B cell (primary cell): ENCODE measurements at regions not wholly inside any gene's neighbourhood (a gene's known extent, or its start where the extent isn't known, plus 50 kb on each side); places are given as distances from the start of the nearest gene placed in this dataset.

Experiments used
- ATAC-seq: fragments of 200-7000 bp; cut with Tn5 transposase; one replicate; pipeline ENCODE4 v1.10.0; 2021; ENCODE audit warnings: low read depth, mild to moderate bottlenecking, moderate number of reproducible peaks, moderate library complexity
- CTCF ChIA-PET: fragments of 350-600 bp; sonication (Branson Sonifier 250); formaldehyde crosslinking; loops from one replicate; lab custom pipeline; 2021; ENCODE audit warnings: antibody characterized with exemption, inconsistent platforms; lab: Charles Lee
- POLR2A ChIA-PET: fragments of 350-600 bp; sonication (Branson Sonifier 250); formaldehyde crosslinking; loops from one replicate; lab custom pipeline; 2021; ENCODE audit warnings: antibody characterized with exemption; lab: Charles Lee
- DNase-seq: peaks from one replicate; pipeline ENCODE4 v3.0.0; 2013
- H2AFZ ChIP-seq: 2 replicates; pipeline ENCODE4 v1.6.1; 2012; ENCODE audit warnings: mild to moderate bottlenecking, low read depth, low read length; ENCODE audit not compliant: insufficient read depth, poor library complexity, severe bottlenecking
- H3K27ac ChIP-seq, 2 donors: 1 replicate in 1 of 2; 2 replicates in 1 of 2; pipeline ENCODE4 v1.5.1; 2012 to 2013; ENCODE audit warnings: low read length in 2 of 2, mild to moderate bottlenecking in 2 of 2, moderate library complexity in 1 of 2
- H3K27me3 ChIP-seq, 4 experiments: fragments of 200-600 bp in 1 of 4; sonication (generic) in 1 of 4; replicated peaks in 1 of 4; 1 replicate in 2 of 4; 2 replicates in 2 of 4; pipeline versions ENCODE4 v1.6.1 to v1.7.0; 2013 to 2016; ENCODE audit warnings: low read length in 3 of 4, mild to moderate bottlenecking in 2 of 4, mixed read lengths in 1 of 4, moderate library complexity in 1 of 4; ENCODE audit not compliant: insufficient read depth in 4 of 4, control insufficient read depth in 3 of 4; ENCODE audit errors: control extremely low read depth in 1 of 4
- H3K36me3 ChIP-seq, 2 experiments: replicated peaks in 1 of 2; 1 replicate in 1 of 2; 2 replicates in 1 of 2; pipeline versions ENCODE4 v1.6.1 to v1.7.1; 2013; ENCODE audit warnings: low read length in 1 of 2; ENCODE audit not compliant: insufficient read depth in 2 of 2, control insufficient read depth in 1 of 2; ENCODE audit errors: control extremely low read depth in 1 of 2, extremely low read depth in 1 of 2
- H3K4me1 ChIP-seq, 2 donors: fragments of 200-600 bp in 1 of 2; sonication (generic) in 1 of 2; 1 replicate in 1 of 2; 2 replicates in 1 of 2; pipeline versions ENCODE4 v1.5.1 to v1.6.1; 2013 to 2017; ENCODE audit warnings: low read length in 2 of 2; ENCODE audit not compliant: control insufficient read depth in 2 of 2, insufficient read depth in 2 of 2
- H3K4me2 ChIP-seq: replicated peaks from 2 replicates; pipeline ENCODE3; 2012; ENCODE audit warnings: mild to moderate bottlenecking, low read depth, low read length; ENCODE audit not compliant: poor library complexity, severe bottlenecking
- H3K4me3 ChIP-seq, 5 experiments: fragments of 200-600 bp in 1 of 5; sonication (generic) in 1 of 5; 1 replicate in 3 of 5; 2 replicates in 2 of 5; pipeline versions ENCODE4 v1.5.1 to v1.7.0; 2011 to 2016; ENCODE audit warnings: low read length in 4 of 5, mild to moderate bottlenecking in 4 of 5, low read depth in 2 of 5, control low read depth in 1 of 5, moderate library complexity in 1 of 5; ENCODE audit not compliant: insufficient read depth in 1 of 5; ENCODE audit errors: control extremely low read depth in 1 of 5, extremely low read depth in 1 of 5
- H3K79me2 ChIP-seq: fragments of 200-600 bp; sonication (generic); one replicate; pipeline ENCODE4 v1.6.0; 2016; ENCODE audit warnings: low read length; ENCODE audit not compliant: control insufficient read depth, insufficient read depth
- H3K9ac ChIP-seq: fragments of 200-600 bp; sonication (generic); 2 replicates; pipeline ENCODE4 v1.6.1; 2017; ENCODE audit warnings: mild to moderate bottlenecking, low read length, moderate library complexity
- H3K9me3 ChIP-seq, 3 donors: one replicate each; pipeline versions ENCODE4 v1.6.1 to v1.7.1; 2013; ENCODE audit warnings: low read length in 2 of 3; ENCODE audit not compliant: control insufficient read depth in 2 of 3, insufficient read depth in 1 of 3; ENCODE audit errors: control extremely low read depth in 1 of 3
- H4K20me1 ChIP-seq: 2 replicates; pipeline ENCODE4 v1.6.0; 2012; ENCODE audit warnings: mild to moderate bottlenecking, low read length; ENCODE audit not compliant: insufficient read depth, control insufficient read depth, poor library complexity, severe bottlenecking
- H3K27ac Mint-ChIP-seq: one replicate; pipeline ENCODE4 v1.8.0; 2021; ENCODE audit warnings: mixed read lengths
- H3K27me3 Mint-ChIP-seq: one replicate; pipeline ENCODE4 v1.8.0; 2021; ENCODE audit warnings: mixed read lengths
- H3K4me1 Mint-ChIP-seq: one replicate; pipeline ENCODE4 v1.8.0; 2021; ENCODE audit warnings: mixed read lengths
- H3K4me3 Mint-ChIP-seq: one replicate; pipeline ENCODE4 v1.8.0; 2021; ENCODE audit warnings: mixed read lengths
- H3K9me3 Mint-ChIP-seq: one replicate; pipeline ENCODE4 v1.8.0; 2022; ENCODE audit warnings: mixed read lengths; ENCODE audit not compliant: insufficient read depth
- CTCF ChIP-seq: fragments of 200-600 bp; IDR thresholded peaks from one replicate; pipeline ENCODE4 v1.8.0; 2022; ENCODE audit warnings: antibody characterized with exemption, mild to moderate bottlenecking
- EZH2 ChIP-seq: IDR thresholded peaks from 2 replicates; pipeline ENCODE4 v1.6.1; 2012; ENCODE audit warnings: borderline replicate concordance, low read depth, mild to moderate bottlenecking, moderate library complexity, low read length; ENCODE audit not compliant: insufficient read depth, poor library complexity, severe bottlenecking
- WGBS: methylation state at CpG from one replicate; pipeline ENCODE4 v1.1.5; 2013; ENCODE audit warnings: missing lambda C conversion rate; ENCODE audit not compliant: insufficient coverage; 5-methylcytosine and 5-hydroxymethylcytosine counted together
- intact Hi-C: fragments of 100-400 bp; cut with micrococcal nuclease; formaldehyde crosslinking; loops from one replicate; pipeline ENCODE4 v1.10.0; 2022

- DNase-seq (no peak), ATAC-seq (no peak)
- no peaks in the 10 kb centered on the region for H3K4me1 ChIP-seq
- H3K27me3 ChIP-seq = no peaks in the 10 kb centered on the region
- no peak for TF ChIP-seq CTCF
- TF ChIP-seq EZH2 = no peak
- no peaks in the 10 kb centered on the region for H3K9me3 ChIP-seq
- H3K4me2 ChIP-seq = no peak overlapping the region
- H3K4me3 Mint-ChIP-seq = no peak overlapping the region
- intact Hi-C loops = no loop called here
- WGBS = 84% methylated on average over 3 of the region's 9 CpGs
- peaks cover 17% of the 10 kb centered on the region for H3K27me3 Mint-ChIP-seq
- H3K4me1 Mint-ChIP-seq = no peaks in the 10 kb centered on the region
- H3K27ac Mint-ChIP-seq = no peak overlapping the region
- H3K27ac ChIP-seq = no peak overlapping the region
- H3K9ac ChIP-seq = no peak overlapping the region
- CTCF ChIA-PET = no interaction called here
- no peak overlapping the region for H2AFZ ChIP-seq
- POLR2A ChIA-PET = no interaction called here
- H3K4me3 ChIP-seq = no peak overlapping the region
- H3K9me3 Mint-ChIP-seq = no peaks in the 10 kb centered on the region
- no peaks in the 10 kb centered on the region for H4K20me1 ChIP-seq
- H3K79me2 ChIP-seq = no peaks in the 10 kb centered on the region
- no peaks in the 10 kb centered on the region for H3K36me3 ChIP-seq
Measured at GRCh38 chr6:90895299-90896074, 308.6 kb upstream of the MAP3K7 start.

GRCh38 chr6:90894285-90895130, 307.6 kb upstream of the MAP3K7 start:
- Histone ChIP-seq H2AFZ (no peak overlapping the region), H3K9ac (no peak overlapping the region), H3K4me2 (no peak overlapping the region), H3K27me3 (no peaks in the 10 kb centered on the region), H3K9me3 (no peaks in the 10 kb centered on the region), H3K36me3 (no peaks in the 10 kb centered on the region), H3K4me1 (no peaks in the 10 kb centered on the region), H3K79me2 (no peaks in the 10 kb centered on the region), H4K20me1 (no peaks in the 10 kb centered on the region), H3K27ac (no peak overlapping the region), H3K4me3 (no peak overlapping the region)
- TF ChIP-seq CTCF (no peak), EZH2 (no peak)
- Mint-ChIP-seq H3K27me3 (peaks cover 17% of the 10 kb centered on the region), H3K4me3 (no peak overlapping the region), H3K4me1 (no peaks in the 10 kb centered on the region), H3K9me3 (no peaks in the 10 kb centered on the region), H3K27ac (no peak overlapping the region)
- ChIA-PET POLR2A (no interaction called here), CTCF (no interaction called here)
- ATAC-seq (no peak), DNase-seq (no peak)
- intact Hi-C loops = no loop called here
- WGBS = 83% methylated on average over 6 of the region's 9 CpGs
